Epithelial cell of esophagus (primary cell): ENCODE measurements at regions not wholly inside any gene's neighbourhood (a gene's known extent, or its start where the extent isn't known, plus 50 kb on each side); places are given as distances from the start of the nearest gene placed in this dataset.

ENCODE experiments used
- DNase-seq: peaks from one replicate; pipeline ENCODE4 v3.0.0; 2010; ENCODE audit warnings: low read depth
- H3K4me3 ChIP-seq: 2 replicates; pipeline ENCODE4 v1.5.1; 2011; ENCODE audit warnings: mild to moderate bottlenecking, low read length, control low read depth
- TF ChIP-seq, protein P1 (sequence below): IDR thresholded peaks from 2 replicates; pipeline ENCODE4 v1.5.1; 2011; ENCODE audit warnings: low read depth, mild to moderate bottlenecking, low read length, control low read depth, inconsistent platforms; ENCODE audit not compliant: insufficient read depth; ENCODE audit errors: missing control alignments

DNA sequence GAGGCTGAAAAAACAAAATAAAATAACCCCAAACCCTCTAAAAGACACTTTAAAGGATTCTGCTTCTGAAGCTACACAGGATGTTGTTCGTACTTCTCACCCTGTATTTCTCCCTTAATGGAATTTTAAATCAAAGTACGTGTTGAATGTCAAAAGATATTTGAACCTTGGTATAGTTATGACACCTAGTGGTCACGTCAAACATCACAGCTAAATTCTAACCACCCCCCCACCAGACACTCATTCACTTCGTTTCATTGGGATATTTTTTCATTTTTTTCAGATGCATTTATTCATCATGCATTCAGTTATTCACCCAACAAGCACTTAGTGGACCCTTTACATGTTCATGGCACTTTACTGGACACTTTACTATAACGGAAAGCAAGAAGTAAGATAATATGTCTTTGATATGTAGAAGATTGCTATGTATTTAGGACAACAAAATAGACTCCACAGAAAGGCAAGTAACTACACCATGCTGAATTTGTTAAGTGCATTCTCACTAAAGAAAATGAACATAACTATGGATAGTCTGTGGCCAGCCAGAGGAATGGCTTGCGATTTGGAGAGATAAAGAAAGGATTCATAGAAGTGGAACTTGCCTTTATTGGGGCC lies 62.5 kb upstream of the GPR174 start:
- peak; percentile 29 for DNase-seq
- H3K4me3 ChIP-seq = no peak overlapping the region
- TF ChIP-seq, protein P1, sequence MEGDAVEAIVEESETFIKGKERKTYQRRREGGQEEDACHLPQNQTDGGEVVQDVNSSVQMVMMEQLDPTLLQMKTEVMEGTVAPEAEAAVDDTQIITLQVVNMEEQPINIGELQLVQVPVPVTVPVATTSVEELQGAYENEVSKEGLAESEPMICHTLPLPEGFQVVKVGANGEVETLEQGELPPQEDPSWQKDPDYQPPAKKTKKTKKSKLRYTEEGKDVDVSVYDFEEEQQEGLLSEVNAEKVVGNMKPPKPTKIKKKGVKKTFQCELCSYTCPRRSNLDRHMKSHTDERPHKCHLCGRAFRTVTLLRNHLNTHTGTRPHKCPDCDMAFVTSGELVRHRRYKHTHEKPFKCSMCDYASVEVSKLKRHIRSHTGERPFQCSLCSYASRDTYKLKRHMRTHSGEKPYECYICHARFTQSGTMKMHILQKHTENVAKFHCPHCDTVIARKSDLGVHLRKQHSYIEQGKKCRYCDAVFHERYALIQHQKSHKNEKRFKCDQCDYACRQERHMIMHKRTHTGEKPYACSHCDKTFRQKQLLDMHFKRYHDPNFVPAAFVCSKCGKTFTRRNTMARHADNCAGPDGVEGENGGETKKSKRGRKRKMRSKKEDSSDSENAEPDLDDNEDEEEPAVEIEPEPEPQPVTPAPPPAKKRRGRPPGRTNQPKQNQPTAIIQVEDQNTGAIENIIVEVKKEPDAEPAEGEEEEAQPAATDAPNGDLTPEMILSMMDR = peak; percentile 38

- TF ChIP-seq, protein P1 = no peak
Observed at GRCh38 chrX:79082899-79083298, 61.6 kb upstream of the GPR174 start.

DNA sequence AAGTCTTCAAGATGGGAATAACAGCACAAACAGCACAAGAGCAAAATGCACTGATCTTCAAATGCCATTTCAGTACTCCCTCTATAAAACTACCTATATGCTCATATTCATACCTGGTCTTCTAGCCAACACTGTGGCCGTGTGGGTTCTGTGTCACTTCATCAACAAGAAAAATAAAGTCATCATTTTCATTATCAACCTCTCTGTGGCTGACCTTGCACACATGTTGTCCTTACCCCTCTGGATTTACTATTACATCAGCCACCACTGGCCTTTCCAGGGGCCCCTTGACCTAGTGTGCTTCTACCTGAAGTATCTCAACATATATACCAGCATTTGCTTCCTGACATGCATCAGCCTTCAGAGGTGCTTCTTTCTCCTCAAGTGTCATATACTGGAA lies 59.6 kb upstream of the GPR174 start:
- TF ChIP-seq, protein P1 = no peak
- no peak for DNase-seq
- no peak overlapping the region for H3K4me3 ChIP-seq

More at GRCh38 chrX:79082899-79083298, 61.6 kb upstream of the GPR174 start:
- no peak for DNase-seq
- H3K4me3 ChIP-seq = no peak overlapping the region

- TF ChIP-seq, protein P1 = no peak
- no peak for DNase-seq
- no peak overlapping the region for H3K4me3 ChIP-seq
Observed at GRCh38 chrX:79089896-79090584, 54.4 kb upstream of the GPR174 start.

GRCh38 chrX:79094075-79094832 lies 50.2 kb upstream of the GPR174 start:
- no peak overlapping the region for H3K4me3 ChIP-seq
- TF ChIP-seq, protein P1 = no peak
- DNase-seq = no peak
